Activated T-cell treated with anti-CD3 and anti-CD28 coated beads, Interleukin-2, amount 50 U/mL, for 24 hours (primary cell): ENCODE measurements at regions not wholly inside any gene's neighbourhood (a gene's known extent, or its start where the extent isn't known, plus 50 kb on each side); places are given as distances from the start of the nearest gene placed in this dataset.

Experiments used
- DNase-seq: peaks from one replicate; pipeline ENCODE4 v3.0.0-alpha.2; 2020
- H3K27ac Mint-ChIP-seq: 2 replicates; pipeline ENCODE4 v1.8.0; 2020; ENCODE audit warnings: mild to moderate bottlenecking, mixed read lengths
- H3K27me3 Mint-ChIP-seq: 2 replicates; pipeline ENCODE4 v1.8.0; 2020; ENCODE audit warnings: mixed read lengths
- H3K36me3 Mint-ChIP-seq: 2 replicates; pipeline ENCODE4 v1.8.0; 2020; ENCODE audit warnings: low read depth, mixed read lengths
- H3K4me1 Mint-ChIP-seq: 2 replicates; pipeline ENCODE4 v1.8.0; 2020; ENCODE audit warnings: low read depth, mixed read lengths
- H3K4me3 Mint-ChIP-seq: 2 replicates; pipeline ENCODE4 v1.8.0; 2020; ENCODE audit warnings: mild to moderate bottlenecking, moderate library complexity, mixed read lengths
- H3K9me3 Mint-ChIP-seq: 2 replicates; pipeline ENCODE4 v1.8.0; 2020; ENCODE audit warnings: mixed read lengths

DNA sequence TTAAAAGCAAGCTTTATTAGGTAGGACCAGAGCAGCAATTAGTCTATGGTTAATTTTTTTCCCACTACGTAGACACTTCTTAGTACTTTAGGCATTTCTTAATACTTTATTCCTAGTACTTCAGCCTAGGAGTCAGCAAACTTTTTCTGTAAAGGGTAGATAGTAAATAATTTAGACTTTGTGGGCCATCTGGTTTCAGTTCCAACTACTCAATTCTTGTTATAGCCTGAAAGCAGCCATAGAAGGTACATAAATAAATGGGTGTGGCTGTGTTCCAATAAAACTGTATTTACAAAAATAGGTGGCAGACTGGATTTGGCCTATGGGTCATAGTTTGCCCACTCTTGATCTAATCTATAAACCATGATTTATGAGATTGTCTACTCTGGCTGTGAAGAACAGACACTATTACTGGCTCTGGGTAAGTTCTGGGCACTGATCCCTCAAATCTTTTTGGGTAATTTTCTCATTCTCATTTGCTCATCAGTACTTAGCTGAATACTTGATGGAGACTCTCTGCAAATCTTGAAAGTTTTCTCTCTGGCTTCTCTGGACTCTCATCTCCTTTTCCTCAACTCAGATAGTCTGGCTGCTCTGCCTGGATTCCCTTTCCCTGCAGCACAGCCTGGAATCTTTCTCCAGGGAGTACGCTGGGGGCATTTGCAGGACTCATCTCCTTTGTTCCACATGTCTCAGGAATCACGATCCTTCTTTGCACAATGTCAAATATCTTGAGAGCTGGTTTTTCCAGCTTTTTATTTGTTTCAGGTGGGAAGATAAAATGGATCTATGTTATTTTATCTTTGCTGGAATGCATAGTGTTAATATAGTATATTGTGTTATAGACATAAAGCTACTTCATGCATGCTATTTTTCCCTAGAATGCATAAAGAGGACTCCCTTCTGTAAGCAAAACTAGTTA lies 524.8 kb upstream of the TBL1XR1 start:
- Mint-ChIP-seq H3K27me3 (no peaks in the 10 kb centered on the region), H3K9me3 (no peaks in the 10 kb centered on the region), H3K4me3 (no peak overlapping the region), H3K36me3 (no peaks in the 10 kb centered on the region), H3K4me1 (peaks cover 9% of the 10 kb centered on the region), H3K27ac (no peak overlapping the region)
- DNase-seq, result no peak

- no peaks in the 10 kb centered on the region for H3K27me3 Mint-ChIP-seq
- H3K36me3 Mint-ChIP-seq, result no peaks in the 10 kb centered on the region
- no peak for DNase-seq
- no peak overlapping the region for H3K4me3 Mint-ChIP-seq
- H3K27ac Mint-ChIP-seq, result no peak overlapping the region
- H3K9me3 Mint-ChIP-seq, result no peaks in the 10 kb centered on the region
- H3K4me1 Mint-ChIP-seq, result peaks cover 12% of the 10 kb centered on the region
Measured at GRCh38 chr3:177724020-177724638, 526.8 kb upstream of the TBL1XR1 start.

GRCh38 chr3:177725165-177725564 lies 527.9 kb upstream of the TBL1XR1 start:
- Mint-ChIP-seq H3K27ac (no peak overlapping the region), H3K4me1 (peaks cover 14% of the 10 kb centered on the region)

DNA sequence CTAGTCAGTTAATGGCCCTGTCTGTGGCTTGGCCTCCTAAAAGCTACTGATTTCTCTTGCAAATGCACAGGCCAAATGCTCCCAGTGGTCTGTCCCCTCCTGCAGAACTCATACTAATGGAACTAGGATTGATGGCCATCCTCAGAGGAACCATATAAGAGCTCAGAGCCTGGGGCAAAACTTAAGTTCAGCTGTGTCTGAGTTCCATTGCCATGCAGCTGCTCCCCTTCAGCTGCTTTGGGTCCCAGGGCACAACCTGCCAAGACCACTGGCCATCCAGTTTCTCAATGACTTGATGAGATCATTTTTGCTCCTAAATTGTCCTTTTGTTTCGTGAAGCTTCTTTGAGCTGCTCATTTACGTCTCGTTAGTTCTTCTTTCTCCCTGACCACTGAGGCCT lies 529.5 kb upstream of the TBL1XR1 start:
- no peak for DNase-seq
- Mint-ChIP-seq H3K27ac (no peak overlapping the region), H3K9me3 (no peaks in the 10 kb centered on the region), H3K27me3 (no peaks in the 10 kb centered on the region), H3K36me3 (no peaks in the 10 kb centered on the region), H3K4me1 (peaks cover 21% of the 10 kb centered on the region), H3K4me3 (no peak overlapping the region)

More at GRCh38 chr3:177725165-177725564, 527.9 kb upstream of the TBL1XR1 start:
- no peaks in the 10 kb centered on the region for H3K36me3 Mint-ChIP-seq
- H3K9me3 Mint-ChIP-seq, result no peaks in the 10 kb centered on the region
- H3K4me3 Mint-ChIP-seq, result no peak overlapping the region
- no peaks in the 10 kb centered on the region for H3K27me3 Mint-ChIP-seq
- no peak for DNase-seq

DNA sequence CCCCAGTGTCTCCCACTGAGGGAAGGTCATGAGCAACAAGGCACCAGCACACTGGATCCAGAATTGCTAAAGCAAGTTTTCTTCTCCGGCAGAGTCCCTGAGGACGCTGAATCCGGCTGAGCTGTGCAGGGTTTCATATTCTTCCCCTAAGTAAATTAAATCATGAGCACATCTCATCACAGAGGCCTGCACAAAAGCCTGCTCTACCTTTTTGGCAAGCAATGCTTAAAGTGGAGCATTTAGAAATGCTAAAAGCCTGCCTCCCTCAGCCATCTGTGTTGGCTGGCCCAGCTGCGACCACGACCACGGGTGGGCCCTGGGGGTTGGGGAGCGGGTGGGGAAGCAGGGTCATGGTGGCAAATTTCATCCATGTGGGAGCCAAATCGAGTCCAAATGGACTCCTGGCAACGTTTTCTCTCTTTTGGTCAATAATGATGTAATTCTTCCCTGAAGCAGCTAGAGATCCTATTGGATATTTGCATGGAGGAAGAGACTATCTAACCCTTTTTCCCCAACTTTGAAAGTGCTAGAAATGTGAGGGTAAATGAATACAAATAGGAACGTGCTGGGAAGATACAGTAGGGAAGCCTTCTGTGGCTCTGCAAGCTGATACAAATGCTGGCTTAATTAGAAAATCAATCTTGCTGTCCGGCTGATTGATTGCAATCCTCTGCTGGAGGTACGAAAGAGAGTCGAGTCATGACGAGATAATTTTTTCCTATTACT lies 532.8 kb upstream of the TBL1XR1 start:
- Mint-ChIP-seq H3K27ac (no peak overlapping the region), H3K4me3 (no peak overlapping the region), H3K36me3 (no peaks in the 10 kb centered on the region), H3K4me1 (peaks cover 14% of the 10 kb centered on the region), H3K9me3 (no peaks in the 10 kb centered on the region), H3K27me3 (no peaks in the 10 kb centered on the region)
- no peak for DNase-seq

DNA sequence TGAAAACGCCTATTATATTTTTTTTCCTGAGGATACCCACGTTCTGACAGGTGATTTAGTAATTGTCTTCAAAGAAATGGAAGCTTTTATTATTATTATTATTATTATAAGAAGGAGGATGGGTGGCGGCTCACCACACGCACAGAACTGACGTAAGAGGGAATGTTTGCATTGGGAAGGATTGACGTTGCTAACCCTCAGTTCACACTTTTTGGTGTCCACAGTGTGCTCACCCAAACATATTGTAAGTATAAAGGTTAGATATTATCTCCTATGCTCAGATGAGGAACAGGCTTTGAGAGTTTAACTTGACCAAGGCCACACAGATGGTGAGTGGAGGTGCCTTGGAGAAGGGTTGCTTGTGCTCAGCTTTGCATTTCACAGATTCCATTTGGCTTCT lies 533.5 kb upstream of the TBL1XR1 start:
- H3K27me3 Mint-ChIP-seq, result no peaks in the 10 kb centered on the region
- H3K4me3 Mint-ChIP-seq, result no peak overlapping the region
- H3K27ac Mint-ChIP-seq, result no peak overlapping the region
- no peaks in the 10 kb centered on the region for H3K36me3 Mint-ChIP-seq
- peaks cover 14% of the 10 kb centered on the region for H3K4me1 Mint-ChIP-seq
- no peak for DNase-seq
- H3K9me3 Mint-ChIP-seq, result no peaks in the 10 kb centered on the region

- no peaks in the 10 kb centered on the region for H3K36me3 Mint-ChIP-seq
- H3K27me3 Mint-ChIP-seq, result no peaks in the 10 kb centered on the region
- H3K4me3 Mint-ChIP-seq, result no peak overlapping the region
- no peak overlapping the region for H3K27ac Mint-ChIP-seq
- no peaks in the 10 kb centered on the region for H3K9me3 Mint-ChIP-seq
- peaks cover 17% of the 10 kb centered on the region for H3K4me1 Mint-ChIP-seq
- DNase-seq, result no peak
Measured at GRCh38 chr3:177731644-177732268, 534.5 kb upstream of the TBL1XR1 start.

GRCh38 chr3:177733233-177733632 lies 536.0 kb upstream of the TBL1XR1 start:
- Mint-ChIP-seq H3K27ac (no peak overlapping the region), H3K36me3 (no peaks in the 10 kb centered on the region), H3K27me3 (no peaks in the 10 kb centered on the region), H3K4me1 (peaks cover 17% of the 10 kb centered on the region), H3K4me3 (no peak overlapping the region), H3K9me3 (no peaks in the 10 kb centered on the region)
- no peak for DNase-seq

DNA sequence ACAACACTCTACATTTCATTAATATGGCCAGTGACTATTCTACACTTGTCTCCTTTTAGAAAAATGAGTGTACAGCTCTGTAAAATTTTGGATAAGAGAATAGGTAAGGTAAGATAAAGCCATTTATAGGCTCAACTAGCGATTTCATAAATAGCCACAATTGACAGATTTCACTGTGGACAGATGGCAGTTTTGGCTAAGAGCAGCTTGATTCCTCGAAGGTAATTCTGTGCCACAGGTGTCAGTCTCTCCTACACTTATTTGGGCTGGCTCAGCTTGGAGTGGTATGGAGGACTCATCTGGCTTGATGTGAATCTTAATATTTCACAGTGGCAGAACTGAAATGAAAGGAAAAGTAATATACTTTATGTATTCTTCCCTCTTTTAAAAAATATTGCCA lies 536.7 kb upstream of the TBL1XR1 start:
- Mint-ChIP-seq H3K36me3 (no peaks in the 10 kb centered on the region), H3K27me3 (no peaks in the 10 kb centered on the region), H3K27ac (no peak overlapping the region), H3K9me3 (no peaks in the 10 kb centered on the region), H3K4me1 (peaks cover 14% of the 10 kb centered on the region), H3K4me3 (no peak overlapping the region)
- no peak for DNase-seq

DNA sequence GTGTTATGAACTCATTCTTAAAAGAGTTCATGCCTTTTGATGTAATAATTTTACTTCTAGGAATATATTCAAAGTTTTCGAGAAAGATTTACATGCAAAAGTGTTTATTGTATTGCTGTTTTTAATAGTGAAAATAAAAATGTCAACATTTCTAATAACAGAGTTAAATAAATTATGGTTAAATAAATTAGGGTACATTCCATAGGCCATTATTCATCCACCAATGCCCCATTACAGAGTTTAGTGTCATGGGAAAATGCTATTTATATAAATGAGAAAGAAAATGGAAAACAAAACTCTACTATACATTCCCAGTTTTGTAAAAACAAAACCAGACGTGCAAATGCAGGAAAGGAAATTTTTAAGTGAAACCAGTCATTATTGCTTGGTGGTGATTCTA lies 538.1 kb upstream of the TBL1XR1 start:
- DNase-seq, result no peak
- H3K4me3 Mint-ChIP-seq, result no peak overlapping the region
- H3K27ac Mint-ChIP-seq, result no peak overlapping the region
- H3K4me1 Mint-ChIP-seq, result peaks cover 10% of the 10 kb centered on the region
- H3K9me3 Mint-ChIP-seq, result no peaks in the 10 kb centered on the region
- H3K27me3 Mint-ChIP-seq, result no peaks in the 10 kb centered on the region
- H3K36me3 Mint-ChIP-seq, result no peaks in the 10 kb centered on the region

GRCh38 chr3:177739461-177739860 lies 542.2 kb upstream of the TBL1XR1 start:
- H3K36me3 Mint-ChIP-seq, result no peaks in the 10 kb centered on the region
- H3K27me3 Mint-ChIP-seq, result no peaks in the 10 kb centered on the region
- no peak overlapping the region for H3K4me3 Mint-ChIP-seq
- H3K27ac Mint-ChIP-seq, result no peak overlapping the region
- H3K4me1 Mint-ChIP-seq, result peaks cover 3% of the 10 kb centered on the region
- H3K9me3 Mint-ChIP-seq, result no peaks in the 10 kb centered on the region
- no peak for DNase-seq

- no peak for DNase-seq
- Mint-ChIP-seq H3K27me3 (no peaks in the 10 kb centered on the region), H3K36me3 (no peaks in the 10 kb centered on the region), H3K4me1 (peaks cover 3% of the 10 kb centered on the region), H3K27ac (no peak overlapping the region), H3K9me3 (no peaks in the 10 kb centered on the region), H3K4me3 (no peak overlapping the region)
Measured at GRCh38 chr3:177740254-177740653, 543.0 kb upstream of the TBL1XR1 start.

DNA sequence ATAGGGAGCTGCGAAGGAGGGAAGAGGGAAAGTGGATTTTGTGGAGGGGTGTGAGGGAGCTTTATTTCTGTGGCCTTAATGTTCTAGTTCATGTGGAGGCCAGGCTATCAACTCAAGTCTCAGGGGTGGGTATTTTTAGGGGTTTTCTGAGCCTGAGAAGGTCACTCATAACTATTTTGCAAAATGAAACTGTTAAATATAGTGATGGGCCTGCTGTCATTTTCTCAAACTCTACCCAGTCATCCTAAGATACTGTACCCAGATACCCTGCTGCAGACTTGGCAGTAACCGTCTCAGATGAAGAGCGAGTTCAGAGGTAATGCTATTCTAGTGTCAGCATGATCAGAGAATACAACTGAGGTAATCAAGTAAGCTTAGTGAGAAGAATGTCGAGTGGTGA lies 545.0 kb upstream of the TBL1XR1 start:
- H3K27ac Mint-ChIP-seq, result no peak overlapping the region
- no peaks in the 10 kb centered on the region for H3K36me3 Mint-ChIP-seq
- no peaks in the 10 kb centered on the region for H3K9me3 Mint-ChIP-seq
- H3K27me3 Mint-ChIP-seq, result no peaks in the 10 kb centered on the region
- DNase-seq, result no peak
- no peaks in the 10 kb centered on the region for H3K4me1 Mint-ChIP-seq
- no peak overlapping the region for H3K4me3 Mint-ChIP-seq

DNA sequence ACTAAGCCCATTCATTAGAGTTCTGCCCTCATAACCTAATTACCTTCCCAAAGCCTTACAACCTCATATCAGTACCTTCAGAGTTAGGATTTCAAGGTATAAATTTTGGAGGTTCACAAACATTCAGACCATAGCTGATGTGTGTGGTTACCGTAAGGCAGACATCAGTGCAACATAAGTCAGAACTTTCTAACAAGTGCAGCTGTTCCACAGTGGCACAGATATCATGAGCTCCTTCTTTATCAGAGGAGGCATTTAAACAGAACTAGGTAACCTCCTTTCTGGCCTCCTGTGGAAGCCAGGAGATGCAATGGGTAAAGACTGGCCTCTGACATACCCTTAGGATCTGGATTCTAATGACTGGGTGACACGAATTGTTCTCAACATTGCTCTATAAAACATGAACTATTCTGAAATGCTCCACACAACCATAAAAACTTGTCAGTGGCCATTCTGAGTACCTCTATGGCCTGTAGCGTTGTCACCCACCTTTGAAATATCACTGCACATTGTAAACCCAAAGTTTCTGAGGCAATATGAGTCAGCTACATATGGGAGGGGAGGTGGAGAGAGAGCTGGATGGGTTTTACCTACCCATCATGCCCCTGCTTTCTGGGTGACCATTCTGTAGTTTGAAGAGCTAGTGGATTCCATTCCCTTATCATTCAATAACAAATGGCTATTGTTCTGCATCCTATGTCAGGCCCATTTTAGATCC lies 546.0 kb upstream of the TBL1XR1 start:
- H3K27ac Mint-ChIP-seq, result no peak overlapping the region
- H3K27me3 Mint-ChIP-seq, result no peaks in the 10 kb centered on the region
- H3K9me3 Mint-ChIP-seq, result no peaks in the 10 kb centered on the region
- no peak for DNase-seq
- no peaks in the 10 kb centered on the region for H3K36me3 Mint-ChIP-seq
- no peaks in the 10 kb centered on the region for H3K4me1 Mint-ChIP-seq
- no peak overlapping the region for H3K4me3 Mint-ChIP-seq
